HK-2 (cell line): ENCODE measurements at regions not wholly inside any gene's neighbourhood (a gene's known extent, or its start where the extent isn't known, plus 50 kb on each side); places are given as distances from the start of the nearest gene placed in this dataset.
"Not testable (repeated sequence)": the region's sequence is repeated elsewhere in the genome, so short reads cannot be mapped to it uniquely, and the experiment has no call there.

Experiments used
- DNase-seq: peaks from one replicate; pipeline ENCODE4 v3.0.0-alpha.2; 2018; ENCODE audit not compliant: unreplicated experiment

DNA sequence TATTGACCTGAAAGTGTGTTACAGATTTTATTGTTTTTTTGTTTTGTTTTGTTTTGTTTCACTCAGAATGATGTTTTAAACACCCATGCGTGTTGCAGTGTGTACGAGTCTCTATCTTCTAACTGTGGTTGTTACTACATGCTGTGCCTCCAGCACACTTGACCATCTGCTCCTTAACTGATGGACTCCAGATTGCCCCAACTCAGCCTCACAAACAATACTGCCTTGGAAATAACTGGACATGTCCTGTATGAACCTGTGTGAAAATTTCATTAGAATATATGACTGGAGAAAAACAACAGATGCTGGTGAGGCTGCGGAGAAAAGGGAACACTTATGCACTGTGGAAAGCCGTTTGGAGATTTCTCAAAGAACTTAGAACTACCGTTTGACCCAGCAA lies 68.7 kb upstream of the HAND1 start:
- no peak for DNase-seq

DNA sequence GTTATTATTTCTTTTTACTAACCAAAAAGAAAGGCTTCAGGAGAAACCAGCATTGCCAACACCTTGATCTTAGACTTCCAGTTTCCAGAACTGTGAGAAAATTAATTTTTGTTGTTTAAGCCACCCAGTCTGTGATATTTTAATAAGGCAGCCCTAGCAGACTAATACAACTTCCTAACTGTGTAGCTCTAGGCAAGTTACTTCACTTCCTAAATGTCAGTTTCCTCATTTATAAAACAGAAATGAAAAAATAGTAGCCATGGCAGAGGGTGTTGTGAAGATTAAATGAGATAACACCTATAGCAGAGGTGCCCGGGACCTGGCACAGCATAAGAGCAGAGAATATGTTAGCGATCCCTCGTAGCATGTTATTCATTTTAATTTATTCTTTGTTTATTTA lies 66.6 kb upstream of the HAND1 start:
- DNase-seq = no peak

DNA sequence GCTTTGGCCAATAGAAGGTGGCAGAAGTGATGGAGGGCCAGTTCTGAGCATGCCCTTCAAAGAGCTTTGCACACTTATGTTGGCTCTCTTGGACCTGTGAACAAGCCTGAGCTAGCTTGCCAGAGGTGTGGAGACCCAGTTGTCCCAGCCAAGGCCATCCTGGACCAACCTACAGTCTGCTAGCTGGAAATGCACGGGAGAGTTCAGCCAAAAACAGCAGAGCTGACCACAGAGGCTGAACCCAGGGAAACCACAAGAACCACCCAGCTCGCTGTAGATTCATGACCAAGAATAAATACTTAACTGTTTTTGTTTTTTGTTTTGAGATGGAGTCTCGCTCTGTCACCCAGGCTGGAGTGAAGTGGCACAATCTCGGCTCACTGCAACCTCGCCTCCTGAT lies 65.4 kb upstream of the HAND1 start:
- DNase-seq = no peak

DNA sequence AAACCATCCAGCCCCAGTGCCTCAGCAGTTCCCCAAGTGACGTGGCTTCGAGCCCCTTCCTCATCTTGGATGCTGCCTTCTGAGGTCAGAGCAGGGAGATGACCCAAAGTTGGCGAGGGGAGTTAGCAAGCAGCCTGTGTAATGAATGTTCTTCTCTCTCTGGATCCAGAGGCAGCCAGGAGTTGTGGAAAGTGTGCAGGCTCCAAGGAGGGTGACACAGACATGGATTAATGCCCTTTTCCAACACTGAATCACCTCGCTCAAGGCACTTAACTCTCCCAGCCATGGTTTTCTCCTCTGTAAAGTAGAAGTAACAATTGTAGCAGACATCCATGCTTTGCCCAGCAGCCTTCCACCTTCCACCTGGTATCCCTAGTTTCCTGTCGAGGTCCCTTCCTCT lies 64.6 kb upstream of the HAND1 start:
- no peak for DNase-seq

DNA sequence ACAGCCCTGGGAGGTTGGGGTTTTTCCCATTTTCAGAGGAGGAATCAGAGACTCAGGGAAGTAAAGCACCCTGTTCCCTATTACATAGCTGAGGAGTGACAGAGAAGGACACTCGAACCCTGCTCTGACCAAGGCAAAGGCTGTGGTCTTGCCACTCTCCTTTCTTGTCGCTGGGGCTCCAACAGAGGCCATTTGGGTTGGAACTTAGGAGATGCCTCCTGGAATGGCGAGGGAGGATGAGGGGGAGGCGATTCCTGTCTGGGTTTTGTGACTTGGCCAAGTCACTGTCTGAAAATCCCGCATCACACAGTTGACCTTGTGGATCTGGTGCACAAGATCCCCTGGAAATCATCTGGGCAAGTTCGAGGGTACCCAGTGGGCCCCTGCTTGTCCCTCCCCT lies 64.0 kb upstream of the HAND1 start:
- no peak for DNase-seq

DNA sequence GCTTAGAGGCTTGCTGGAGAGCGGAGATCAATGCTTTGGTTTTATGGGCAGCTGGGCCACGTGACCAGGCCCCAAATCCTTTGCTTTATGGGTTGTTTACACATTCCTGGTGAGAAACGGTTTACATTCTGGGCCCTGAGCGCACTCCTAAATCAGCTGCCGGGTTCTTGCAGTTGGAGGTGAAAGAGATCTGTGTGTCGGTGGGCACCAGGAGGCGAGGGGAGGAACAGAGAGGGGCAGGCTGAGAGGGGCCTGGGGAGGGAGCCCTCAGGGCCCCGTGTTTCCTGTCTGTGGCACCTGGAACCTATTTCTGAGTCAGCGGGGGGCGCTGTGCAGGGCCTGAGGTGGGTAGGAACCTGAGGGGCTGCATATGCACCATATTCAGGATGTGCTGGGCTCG lies 63.5 kb upstream of the HAND1 start:
- DNase-seq = no peak

DNA sequence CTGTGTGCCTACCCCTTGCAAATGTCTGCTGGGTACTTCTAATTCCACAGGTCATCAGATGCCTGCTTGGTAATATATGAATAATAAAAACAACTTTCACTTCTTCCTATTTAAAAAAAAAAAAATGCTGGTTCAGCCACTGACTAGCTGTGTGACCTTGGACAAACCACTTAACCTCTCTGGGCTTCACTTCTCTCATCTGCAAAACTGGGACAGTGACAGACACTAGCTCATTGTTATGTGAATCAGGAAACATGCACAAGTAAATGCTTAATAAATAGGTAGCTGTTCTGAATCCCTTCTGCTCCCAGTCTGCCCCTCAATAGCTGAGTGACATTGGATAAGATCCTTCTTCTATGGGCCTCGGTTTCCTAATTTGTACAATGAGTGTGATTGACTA lies 62.6 kb upstream of the HAND1 start:
- DNase-seq = no peak

DNA sequence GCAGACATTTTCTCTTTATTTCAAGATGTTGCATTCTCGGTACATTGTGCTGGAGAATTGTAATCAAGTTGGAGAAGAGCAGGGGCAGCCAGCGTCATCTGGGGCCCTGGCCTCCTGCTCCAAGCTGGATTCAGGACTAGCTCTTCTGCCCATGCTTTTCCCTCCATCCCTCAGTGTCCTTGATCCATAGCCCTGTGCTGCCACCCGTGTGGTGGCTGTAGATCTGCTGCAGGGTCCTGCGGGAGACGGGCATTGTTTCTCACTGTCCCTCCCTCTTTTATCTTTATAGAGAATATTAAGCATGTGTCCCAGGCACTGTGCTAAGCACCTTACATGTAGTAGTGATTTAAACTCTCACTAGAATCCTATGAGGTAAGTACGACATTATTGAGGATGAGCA lies 60.5 kb upstream of the HAND1 start:
- no peak for DNase-seq

DNA sequence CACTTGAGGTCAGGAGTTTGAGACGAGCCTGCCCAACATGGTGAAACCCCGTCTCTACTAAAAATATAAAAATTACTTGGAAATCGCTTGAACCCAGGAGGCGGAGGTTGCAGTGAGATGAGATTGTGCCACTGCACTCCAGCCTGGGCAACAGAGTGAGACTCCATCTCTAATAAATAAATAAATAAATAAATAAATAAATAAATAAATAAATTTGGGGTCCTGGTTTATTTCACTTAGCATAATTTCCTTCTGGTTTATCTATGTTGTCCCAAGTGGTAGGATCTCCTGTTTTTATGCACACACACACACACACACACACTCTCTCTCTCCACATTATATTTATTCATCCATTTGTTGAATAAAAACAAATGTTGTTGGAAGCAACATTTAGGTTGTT lies 58.4 kb upstream of the HAND1 start:
- not testable (repeated sequence) for DNase-seq

DNA sequence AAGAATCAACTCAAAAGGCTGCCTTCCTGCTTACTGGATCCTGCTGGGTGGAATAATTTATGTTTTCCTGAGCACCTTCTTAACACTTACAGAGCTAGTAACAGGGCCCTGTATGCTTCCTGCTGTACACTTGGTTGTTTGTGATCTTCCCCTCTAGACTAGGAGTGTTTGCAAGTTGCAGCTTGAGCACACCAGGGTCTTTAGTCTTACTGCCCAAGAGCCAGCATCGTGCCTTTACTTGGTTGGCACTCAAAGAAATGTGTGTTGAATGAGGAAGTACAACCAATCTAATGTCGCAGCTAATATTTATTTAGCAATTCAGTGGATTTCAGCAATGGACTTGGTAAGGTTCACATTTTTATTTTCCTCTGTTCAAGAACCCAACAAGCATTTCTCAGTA lies 57.5 kb upstream of the HAND1 start:
- no peak for DNase-seq

DNA sequence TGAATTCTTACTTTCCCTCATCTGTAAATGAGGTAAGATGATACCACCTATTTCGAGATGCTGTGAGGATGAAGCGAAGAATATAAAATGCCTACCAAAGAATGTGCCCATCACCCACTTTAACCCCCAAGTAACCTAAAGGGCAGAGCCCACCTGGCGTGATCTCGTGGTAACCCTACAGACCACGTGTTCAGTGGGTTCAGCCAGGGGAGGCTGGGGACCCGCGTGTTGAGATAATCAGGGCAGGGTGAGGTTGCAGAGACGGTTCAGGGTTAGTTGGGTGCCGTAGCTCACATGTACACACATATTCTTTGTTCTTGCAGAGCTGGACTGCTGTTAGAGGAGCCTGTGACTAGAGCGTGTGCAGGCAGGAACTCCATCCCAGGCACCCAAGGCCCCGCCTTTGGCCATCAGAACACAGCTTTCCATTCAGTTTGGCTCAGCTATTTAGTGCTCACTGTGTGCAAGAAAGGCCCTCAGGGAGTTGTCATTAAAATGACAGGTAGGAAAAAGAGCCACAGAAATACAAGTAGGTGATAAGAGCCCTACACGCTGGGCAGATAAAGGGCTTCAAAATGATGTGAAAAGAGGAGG lies 56.5 kb upstream of the HAND1 start:
- DNase-seq = no peak

DNA sequence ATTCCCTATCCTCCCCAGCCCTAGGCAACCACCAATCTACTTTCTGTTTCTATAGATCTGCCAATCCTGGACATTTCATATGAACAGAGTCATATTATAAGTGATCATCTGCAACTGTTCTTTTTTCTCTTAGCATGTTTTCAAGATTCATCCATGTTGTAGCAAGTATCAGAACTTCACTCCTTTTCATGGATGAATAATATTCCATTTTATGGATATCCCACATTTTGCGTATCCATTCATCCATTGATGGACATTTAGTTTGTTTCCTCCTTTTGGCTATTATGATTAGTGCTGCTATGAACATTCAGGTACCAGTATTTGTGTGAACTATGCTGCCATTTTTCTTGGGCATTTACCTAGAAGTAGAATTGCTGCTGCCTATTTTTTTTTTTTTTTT lies 51.3 kb upstream of the HAND1 start:
- no peak for DNase-seq

DNA sequence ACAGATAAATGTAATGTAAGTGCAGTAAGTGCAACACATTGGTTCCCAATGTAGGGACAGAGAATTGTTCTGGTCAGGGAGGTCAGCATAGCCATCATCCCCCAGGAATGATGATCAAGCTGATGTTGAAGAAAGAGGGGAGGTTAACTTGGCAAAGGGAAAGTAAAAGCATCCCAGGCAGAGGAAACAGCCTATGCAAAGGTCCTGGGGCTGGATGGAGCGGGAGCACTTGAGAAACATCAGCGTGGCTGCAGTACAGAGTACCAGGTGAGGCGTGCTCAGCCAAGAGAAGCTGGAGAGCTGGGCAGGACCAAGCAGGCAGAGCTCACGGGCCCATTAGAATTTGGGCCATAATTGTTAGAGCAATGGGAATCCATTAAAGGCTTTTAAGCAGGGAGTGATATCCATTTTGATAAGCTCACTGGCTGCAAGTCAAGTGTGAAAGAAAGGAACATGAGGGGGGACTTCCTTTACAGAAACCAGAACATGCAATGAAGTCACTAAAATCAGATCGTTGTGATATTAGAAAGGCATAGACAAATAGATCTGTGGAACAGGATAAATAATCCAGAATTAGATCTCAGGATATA lies 50.1 kb upstream of the HAND1 start:
- DNase-seq = no peak
